ENCODE measurements at regions not wholly inside any gene's neighbourhood (a gene's known extent, or its start where the extent isn't known, plus 50 kb on each side); places are given as distances from the start of the nearest gene placed in this dataset.
"Not testable (repeated sequence)": the region's sequence is repeated elsewhere in the genome, so short reads cannot be mapped to it uniquely, and the experiment has no call there.

DNA sequence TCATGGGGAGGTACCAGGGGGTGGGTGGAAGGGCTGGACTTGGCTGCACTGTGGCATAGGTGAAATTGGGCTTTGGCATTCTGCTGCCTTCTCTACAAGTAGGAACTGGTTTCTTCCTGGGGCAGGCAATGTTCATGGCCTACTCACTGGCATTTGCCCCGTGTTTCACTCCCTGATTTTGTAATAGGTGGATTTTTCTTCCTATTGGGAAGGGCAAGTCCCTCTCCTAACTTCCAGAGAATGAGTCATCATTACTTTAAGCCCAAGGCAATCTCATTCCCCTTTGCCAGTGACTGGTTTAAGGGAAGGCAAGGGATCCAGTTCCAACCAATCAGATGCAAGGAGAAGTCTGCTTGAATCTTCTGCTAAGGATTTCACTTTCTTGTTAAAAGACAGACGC, 67.9 kb upstream of the ANKRD55 start:
- ChIA-PET POLR2A (ENCODE audit: low non-redundant PET) (no interaction called here), CTCF (no interaction called here)
- TF ChIP-seq, protein P1, sequence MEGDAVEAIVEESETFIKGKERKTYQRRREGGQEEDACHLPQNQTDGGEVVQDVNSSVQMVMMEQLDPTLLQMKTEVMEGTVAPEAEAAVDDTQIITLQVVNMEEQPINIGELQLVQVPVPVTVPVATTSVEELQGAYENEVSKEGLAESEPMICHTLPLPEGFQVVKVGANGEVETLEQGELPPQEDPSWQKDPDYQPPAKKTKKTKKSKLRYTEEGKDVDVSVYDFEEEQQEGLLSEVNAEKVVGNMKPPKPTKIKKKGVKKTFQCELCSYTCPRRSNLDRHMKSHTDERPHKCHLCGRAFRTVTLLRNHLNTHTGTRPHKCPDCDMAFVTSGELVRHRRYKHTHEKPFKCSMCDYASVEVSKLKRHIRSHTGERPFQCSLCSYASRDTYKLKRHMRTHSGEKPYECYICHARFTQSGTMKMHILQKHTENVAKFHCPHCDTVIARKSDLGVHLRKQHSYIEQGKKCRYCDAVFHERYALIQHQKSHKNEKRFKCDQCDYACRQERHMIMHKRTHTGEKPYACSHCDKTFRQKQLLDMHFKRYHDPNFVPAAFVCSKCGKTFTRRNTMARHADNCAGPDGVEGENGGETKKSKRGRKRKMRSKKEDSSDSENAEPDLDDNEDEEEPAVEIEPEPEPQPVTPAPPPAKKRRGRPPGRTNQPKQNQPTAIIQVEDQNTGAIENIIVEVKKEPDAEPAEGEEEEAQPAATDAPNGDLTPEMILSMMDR (conservative IDR thresholded peaks at IDR 0.05; ENCODE audit: low read depth): no peak
- peak overlapping the region; percentile 77 for H3K27ac ChIP-seq
- DNase-seq (ENCODE audit: low spot score): peak; percentile 97

DNA sequence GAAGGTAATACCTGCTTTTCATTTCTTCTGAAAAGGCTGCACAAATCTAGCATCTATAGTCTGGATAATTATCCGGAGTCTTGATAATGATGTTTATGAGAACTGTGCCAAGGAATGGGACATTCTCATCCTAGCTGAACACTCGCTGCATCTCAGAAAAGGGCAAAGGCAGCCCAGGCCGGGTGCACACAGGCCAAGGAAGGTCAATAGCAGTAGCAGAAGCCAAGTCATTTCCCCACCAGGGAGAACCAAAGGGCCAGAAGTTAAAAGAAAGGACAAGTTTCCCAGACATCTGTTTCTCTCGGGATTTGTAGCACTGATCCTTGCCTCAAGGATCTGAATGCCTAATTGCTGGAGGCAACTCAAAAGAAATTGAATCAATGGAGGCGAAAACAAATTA, 66.1 kb upstream of the ANKRD55 start:
- POLR2A ChIA-PET (ENCODE audit: low non-redundant PET): no interaction called here
- CTCF ChIA-PET: interaction anchor here (0.5 to 0.7 kb wide), 3 partner anchors 293 to 601 kb away, joined by 3 to 4 read pairs (median 3); no protein-coding TSS in a partner anchor
- no peak overlapping the region for H3K27ac ChIP-seq
- no peak for DNase-seq (ENCODE audit: low spot score)
- TF ChIP-seq, protein P1 (conservative IDR thresholded peaks at IDR 0.05; ENCODE audit: low read depth): no peak

DNA sequence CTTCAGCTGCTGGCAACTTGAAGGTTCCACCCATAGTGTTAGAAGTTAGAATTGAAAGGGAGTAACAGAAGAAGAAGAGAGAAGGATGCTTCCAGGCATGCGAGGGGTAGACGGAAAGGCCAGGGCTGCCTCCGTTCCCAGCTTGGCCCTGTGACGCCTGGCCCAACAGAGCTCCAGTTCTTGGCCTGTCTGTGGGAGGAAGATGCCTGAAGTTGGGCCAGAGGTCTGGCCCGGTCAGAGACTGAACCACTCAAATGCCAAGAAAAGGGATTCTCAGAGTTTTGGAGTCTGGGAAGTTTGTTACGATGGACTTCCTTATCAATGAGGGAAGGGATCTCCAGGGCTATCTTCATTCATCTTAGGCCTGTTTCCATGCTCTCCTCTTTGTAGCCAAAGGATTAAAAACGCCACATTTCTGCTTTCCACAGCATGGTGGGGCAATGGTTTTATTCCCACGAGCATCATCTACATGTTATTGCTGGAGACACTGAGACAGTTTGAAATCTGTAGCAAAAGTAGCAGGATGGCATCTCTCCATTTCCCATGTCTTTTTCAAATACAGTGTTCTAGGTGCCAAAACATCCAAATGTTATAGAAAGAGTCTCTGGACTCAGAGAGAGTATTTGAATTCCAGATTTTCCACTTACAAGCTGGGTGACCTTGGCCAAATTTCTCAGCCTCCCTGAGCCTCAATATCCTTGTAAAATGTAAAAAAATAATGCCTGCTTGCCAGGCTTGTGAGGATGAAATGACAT, 65.4 kb upstream of the ANKRD55 start:
- H3K27ac ChIP-seq: no peak overlapping the region
- POLR2A ChIA-PET (ENCODE audit: low non-redundant PET): no interaction called here
- CTCF ChIA-PET: interaction anchor here (0.7 kb wide), 1 partner anchor 294 kb away, joined by 3 read pairs; no protein-coding TSS in a partner anchor
- no peak for DNase-seq (ENCODE audit: low spot score)
- TF ChIP-seq, protein P1 (conservative IDR thresholded peaks at IDR 0.05; ENCODE audit: low read depth): no peak

DNA sequence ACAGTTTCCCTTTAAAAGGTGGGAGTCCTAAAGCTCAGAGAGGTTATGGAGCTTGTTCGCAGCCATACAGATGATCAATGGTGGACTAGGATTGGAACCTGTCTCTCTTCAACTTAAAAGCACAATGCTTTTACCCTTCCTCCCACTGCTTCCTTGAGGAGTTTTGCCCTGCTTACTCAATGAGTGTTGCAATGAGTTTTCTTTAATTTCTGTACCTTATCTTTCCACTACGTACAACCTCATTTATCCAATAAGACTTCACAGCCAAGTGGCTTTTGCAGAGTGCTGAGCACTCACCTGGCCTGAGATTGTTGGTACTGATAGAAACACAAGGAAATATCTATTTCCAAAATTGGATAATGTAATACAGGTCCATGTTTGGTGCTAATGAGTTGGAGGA, 64.7 kb upstream of the ANKRD55 start:
- TF ChIP-seq, protein P1 (conservative IDR thresholded peaks at IDR 0.05; ENCODE audit: low read depth): no peak
- ChIA-PET CTCF (no interaction called here), POLR2A (ENCODE audit: low non-redundant PET) (no interaction called here)
- no peak overlapping the region for H3K27ac ChIP-seq
- no peak for DNase-seq (ENCODE audit: low spot score)

DNA sequence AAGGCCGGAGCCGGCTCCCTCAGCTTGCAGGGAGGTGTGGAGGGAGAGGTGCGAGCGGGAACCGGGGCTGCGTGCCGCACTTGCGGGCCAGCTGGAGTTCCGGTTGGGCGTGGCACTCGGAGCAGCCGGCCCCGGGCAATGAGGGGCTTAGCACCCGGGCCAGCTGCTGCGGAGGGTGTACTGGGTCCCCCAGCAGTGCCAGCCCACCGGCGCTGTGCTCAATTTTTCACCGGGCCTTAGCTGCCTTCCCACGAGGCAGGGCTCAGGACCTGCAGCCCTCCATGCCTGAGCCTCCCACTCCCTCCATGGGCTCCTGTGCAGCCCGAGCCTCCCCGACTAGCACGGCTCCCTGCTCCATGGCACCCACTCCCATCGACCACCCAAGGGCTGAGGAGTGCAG, 62.2 kb upstream of the ANKRD55 start:
- DNase-seq (ENCODE audit: low spot score); POLR2A ChIA-PET (ENCODE audit: low non-redundant PET); H3K27ac ChIP-seq; CTCF ChIA-PET: not testable (repeated sequence)

DNA sequence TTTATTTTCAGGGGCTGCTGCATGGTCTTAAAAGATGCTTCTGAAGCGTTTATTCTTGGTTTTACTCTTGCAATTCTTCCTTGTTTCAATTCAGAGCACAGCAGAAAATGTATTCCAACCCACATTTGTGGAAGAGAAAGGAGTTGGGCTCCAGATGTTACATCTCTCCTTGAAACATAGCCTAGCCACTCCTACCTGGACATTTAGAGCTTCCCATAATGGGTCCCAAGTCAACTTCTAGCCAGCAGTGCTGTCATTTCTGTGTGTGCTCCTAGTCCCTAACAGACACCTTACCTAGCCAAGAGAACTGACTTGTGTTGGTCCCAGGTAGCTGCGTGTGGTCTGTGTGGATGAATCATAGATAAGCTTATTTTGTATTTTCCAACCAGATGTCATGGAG, 61.2 kb upstream of the ANKRD55 start:
- DNase-seq (ENCODE audit: low spot score): no peak
- no peak overlapping the region for H3K27ac ChIP-seq
- ChIA-PET CTCF (interaction anchor here (0.6 to 1.5 kb wide), 2 partner anchors 24 to 329 kb away, joined by 3 to 5 read pairs; no protein-coding TSS in a partner anchor), POLR2A (ENCODE audit: low non-redundant PET) (no interaction called here)
- TF ChIP-seq, protein P1 (conservative IDR thresholded peaks at IDR 0.05; ENCODE audit: low read depth): no peak

DNA sequence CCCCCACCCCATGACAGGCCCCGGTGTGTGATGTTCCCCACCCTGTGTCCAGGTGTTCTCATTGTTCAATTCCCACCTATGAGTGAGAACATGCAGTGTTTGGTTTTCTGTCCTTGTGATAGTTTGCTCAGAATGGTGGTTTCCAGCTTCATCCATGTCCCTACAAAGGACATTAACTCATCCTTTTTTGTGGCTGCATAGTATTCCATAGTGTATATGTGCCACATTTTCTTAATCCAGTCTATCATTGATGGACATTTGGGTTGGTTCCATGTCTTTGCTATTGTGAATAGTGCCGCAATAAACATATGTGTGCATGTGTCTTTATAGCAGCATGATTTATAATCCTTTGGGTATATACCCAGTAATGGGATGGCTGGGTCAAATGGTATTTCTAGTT, 59.7 kb upstream of the ANKRD55 start:
- POLR2A ChIA-PET (ENCODE audit: low non-redundant PET); H3K27ac ChIP-seq; DNase-seq (ENCODE audit: low spot score); CTCF ChIA-PET: not testable (repeated sequence)

Data from RWPE1 (cell line).